HEK293 (cell line): ENCODE measurements at regions not wholly inside any gene's neighbourhood (a gene's known extent, or its start where the extent isn't known, plus 50 kb on each side); places are given as distances from the start of the nearest gene placed in this dataset.

Source experiments
- CTCF ChIA-PET: fragments of 350-600 bp; formaldehyde crosslinking; extraction: SDS; loops from one replicate; lab custom pipeline; 2021; ENCODE audit warnings: antibody characterized with exemption; lab: Yijun Ruan, JAX
- POLR2A ChIA-PET: fragments of 300-600 bp; formaldehyde crosslinking; extraction: SDS; loops from one replicate; lab custom pipeline; 2020; ENCODE audit warnings: antibody characterized with exemption, inconsistent platforms; lab: Yijun Ruan, JAX
- H3K27ac ChIP-seq: fragments of 200-500 bp; sonication (Bioruptor generic); 2 replicates; pipeline ENCODE4 v1.5.1; 2014; ENCODE audit warnings: low read depth, low read length, control low read depth, inconsistent platforms; ENCODE audit errors: extremely low read depth
- H3K36me3 ChIP-seq, 2 experiments: fragments of 200-500 bp in 1 of 2; sonication (Bioruptor generic) in 1 of 2; 1 replicate in 1 of 2; 2 replicates in 1 of 2; pipeline ENCODE4 v1.5.1; 2014 to 2017; ENCODE audit warnings: inconsistent platforms in 2 of 2, low read length in 2 of 2; ENCODE audit not compliant: control insufficient read depth in 2 of 2, insufficient read depth in 1 of 2
- H3K4me1 ChIP-seq: fragments of 200-500 bp; sonication (Bioruptor generic); 2 replicates; pipeline ENCODE4 v1.5.1; 2014; ENCODE audit warnings: mild to moderate bottlenecking, low read length, inconsistent platforms; ENCODE audit not compliant: control insufficient read depth, insufficient read depth
- H3K4me3 ChIP-seq: 2 replicates; pipeline ENCODE4 v1.5.1; 2011; ENCODE audit warnings: low read depth, mild to moderate bottlenecking, control low read depth, low read length, moderate library complexity
- H3K9me3 ChIP-seq: fragments of 200-500 bp; sonication (Bioruptor generic); 2 replicates; pipeline ENCODE4 v1.5.1; 2014; ENCODE audit warnings: low read depth, low read length, inconsistent platforms; ENCODE audit not compliant: control insufficient read depth, insufficient read depth
- FEZF1 ChIP-seq: fragments of 450-650 bp; formaldehyde crosslinking; IDR thresholded peaks from 2 replicates; pipeline ENCODE4 v1.5.1; 2016; ENCODE audit warnings: missing biosample characterization, missing genetic modification characterization
- GFI1B ChIP-seq: fragments of 450-650 bp; formaldehyde crosslinking; IDR thresholded peaks from 2 replicates; pipeline ENCODE4 v1.5.1; 2016; ENCODE audit warnings: missing biosample characterization, missing genetic modification characterization
- GLI2 ChIP-seq: fragments of 450-650 bp; formaldehyde crosslinking; IDR thresholded peaks from 2 replicates; pipeline ENCODE4; 2017; ENCODE audit warnings: missing biosample characterization, missing genetic modification characterization, low read depth, borderline replicate concordance
- RBAK ChIP-seq: fragments of 450-650 bp; formaldehyde crosslinking; IDR thresholded peaks from 2 replicates; pipeline ENCODE4 v1.5.1; 2016; ENCODE audit warnings: missing biosample characterization, missing genetic modification characterization
- REPIN1 ChIP-seq: fragments of 450-650 bp; formaldehyde crosslinking; IDR thresholded peaks from 2 replicates; pipeline ENCODE4 v1.5.1; 2017; ENCODE audit warnings: missing biosample characterization, missing genetic modification characterization, low read depth
- TCF7L2 ChIP-seq: IDR thresholded peaks from 2 replicates; pipeline ENCODE4 v1.6.1; 2011; ENCODE audit warnings: low read depth, mild to moderate bottlenecking, inconsistent platforms, low read length, moderate library complexity, borderline replicate concordance
- TRIM28 ChIP-seq: IDR thresholded peaks from 2 replicates; pipeline ENCODE4 v1.6.1; 2011; ENCODE audit warnings: low read length, control low read depth, borderline replicate concordance
- WT1 ChIP-seq: fragments of 450-650 bp; formaldehyde crosslinking; IDR thresholded peaks from 2 replicates; pipeline ENCODE4 v1.5.1; 2016; ENCODE audit warnings: missing biosample characterization, missing genetic modification characterization
- ZBTB21 ChIP-seq: fragments of 450-650 bp; formaldehyde crosslinking; IDR thresholded peaks from 2 replicates; pipeline ENCODE4 v1.5.1; 2017; ENCODE audit warnings: missing biosample characterization, missing genetic modification characterization
- ZNF121 ChIP-seq: fragments of 450-650 bp; formaldehyde crosslinking; IDR thresholded peaks from 2 replicates; pipeline ENCODE4 v1.5.1; 2016; ENCODE audit warnings: missing biosample characterization, missing genetic modification characterization
- ZNF19 ChIP-seq: fragments of 450-650 bp; formaldehyde crosslinking; IDR thresholded peaks from 2 replicates; pipeline ENCODE4; 2016; ENCODE audit warnings: missing biosample characterization, missing genetic modification characterization, low read depth
- ZNF248 ChIP-seq: fragments of 450-650 bp; formaldehyde crosslinking; IDR thresholded peaks from 2 replicates; pipeline ENCODE4 v1.5.1; 2017; ENCODE audit warnings: missing biosample characterization, missing genetic modification characterization
- ZNF292 ChIP-seq: fragments of 450-650 bp; formaldehyde crosslinking; IDR thresholded peaks from 2 replicates; pipeline ENCODE4 v1.5.1; 2016; ENCODE audit warnings: low read depth, missing biosample characterization, missing genetic modification characterization, borderline replicate concordance
- ZNF311 ChIP-seq: fragments of 450-650 bp; formaldehyde crosslinking; IDR thresholded peaks from 2 replicates; pipeline ENCODE4 v1.5.1; 2017; ENCODE audit warnings: missing biosample characterization, missing genetic modification characterization, borderline replicate concordance
- ZNF335 ChIP-seq: fragments of 450-650 bp; formaldehyde crosslinking; conservative IDR thresholded peaks from 2 replicates; pipeline ENCODE4 v1.5.1; 2016; ENCODE audit warnings: missing biosample characterization, missing genetic modification characterization
- ZNF350 ChIP-seq: fragments of 450-650 bp; formaldehyde crosslinking; IDR thresholded peaks from 2 replicates; pipeline ENCODE4 v1.5.0; 2017; ENCODE audit warnings: missing biosample characterization, mild to moderate bottlenecking, missing genetic modification characterization
- ZNF37A ChIP-seq: fragments of 450-650 bp; IDR thresholded peaks from 2 replicates; pipeline ENCODE4 v1.5.1; 2018; ENCODE audit warnings: missing biosample characterization, missing genetic modification characterization
- ZNF585B ChIP-seq: fragments of 450-650 bp; formaldehyde crosslinking; IDR thresholded peaks from 2 replicates; pipeline ENCODE4 v1.5.1; 2016; ENCODE audit warnings: missing biosample characterization, missing genetic modification characterization
- ZNF610 ChIP-seq: fragments of 450-650 bp; formaldehyde crosslinking; IDR thresholded peaks from 2 replicates; pipeline ENCODE4 v1.5.1; 2016; ENCODE audit warnings: missing biosample characterization, missing genetic modification characterization, borderline replicate concordance
- ZNF626 ChIP-seq: fragments of 450-650 bp; sonication (Bioruptor Pico); formaldehyde crosslinking; IDR thresholded peaks from 2 replicates; pipeline ENCODE4 v1.5.1; 2018; ENCODE audit warnings: missing biosample characterization, missing genetic modification characterization, inconsistent platforms
- ZNF660 ChIP-seq: fragments of 450-650 bp; IDR thresholded peaks from 2 replicates; pipeline ENCODE4 v1.5.1; 2018; ENCODE audit warnings: missing biosample characterization, mild to moderate bottlenecking, missing genetic modification characterization
- ZNF785 ChIP-seq: fragments of 450-650 bp; formaldehyde crosslinking; IDR thresholded peaks from 2 replicates; pipeline ENCODE4 v1.5.1; 2016; ENCODE audit warnings: missing biosample characterization, missing genetic modification characterization
- ZNF830 ChIP-seq: fragments of 450-650 bp; IDR thresholded peaks from 2 replicates; pipeline ENCODE4 v1.5.0; 2018; ENCODE audit warnings: missing biosample characterization, missing genetic modification characterization, low read depth, mild to moderate bottlenecking, moderate library complexity
- ZNF843 ChIP-seq: fragments of 450-650 bp; formaldehyde crosslinking; IDR thresholded peaks from 2 replicates; pipeline ENCODE4 v1.5.1; 2016; ENCODE audit warnings: missing biosample characterization, missing genetic modification characterization
- TF ChIP-seq, protein P1 (sequence below): fragments of 450-650 bp; formaldehyde crosslinking; IDR thresholded peaks from 2 replicates; pipeline ENCODE4 v1.5.1; 2016; ENCODE audit warnings: missing biosample characterization, missing genetic modification characterization, borderline replicate concordance
- TF ChIP-seq, protein P2 (sequence below): fragments of 450-650 bp; formaldehyde crosslinking; IDR thresholded peaks from 2 replicates; pipeline ENCODE4 v1.5.1; 2016; ENCODE audit warnings: missing biosample characterization, missing genetic modification characterization
- TF ChIP-seq, protein P3 (sequence below): fragments of 450-650 bp; formaldehyde crosslinking; IDR thresholded peaks from 2 replicates; pipeline ENCODE4 v1.5.1; 2016; ENCODE audit warnings: missing biosample characterization, missing genetic modification characterization, low read depth
- TF ChIP-seq, protein P4 (sequence below): fragments of 450-650 bp; formaldehyde crosslinking; IDR thresholded peaks from 2 replicates; pipeline ENCODE4 v1.5.1; 2017; ENCODE audit warnings: missing biosample characterization, missing genetic modification characterization

DNA sequence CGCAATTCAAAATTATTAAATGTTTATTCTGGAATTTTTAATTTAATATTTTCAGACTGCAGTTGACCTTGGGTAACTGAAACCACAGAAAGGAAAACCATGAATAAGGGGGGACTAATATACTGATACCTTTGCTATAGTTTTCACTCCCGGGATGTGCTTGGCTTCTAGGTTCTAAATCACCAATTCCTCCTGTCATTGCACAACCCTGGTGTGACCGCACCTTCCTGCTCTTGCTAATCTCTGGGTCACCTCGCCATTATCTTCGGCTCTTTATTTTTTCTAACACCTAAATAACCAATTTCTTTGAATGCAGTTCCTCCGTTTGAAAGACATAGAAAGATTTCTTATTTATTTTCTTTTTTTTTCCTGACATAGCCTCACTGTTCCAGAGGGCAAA is 634.5 kb upstream of the GOT2 start:
- Histone ChIP-seq H3K36me3 (no peaks in the 10 kb centered on the region), H3K4me3 (no peak overlapping the region), H3K4me1 (no peaks in the 10 kb centered on the region), H3K9me3 (no peaks in the 10 kb centered on the region), H3K27ac (no peak overlapping the region)
- ChIA-PET CTCF (no interaction called here), POLR2A (no interaction called here)
- no peak for TF ChIP-seq FEZF1 (tag by site-specific recombination)
- TF ChIP-seq, protein P1, sequence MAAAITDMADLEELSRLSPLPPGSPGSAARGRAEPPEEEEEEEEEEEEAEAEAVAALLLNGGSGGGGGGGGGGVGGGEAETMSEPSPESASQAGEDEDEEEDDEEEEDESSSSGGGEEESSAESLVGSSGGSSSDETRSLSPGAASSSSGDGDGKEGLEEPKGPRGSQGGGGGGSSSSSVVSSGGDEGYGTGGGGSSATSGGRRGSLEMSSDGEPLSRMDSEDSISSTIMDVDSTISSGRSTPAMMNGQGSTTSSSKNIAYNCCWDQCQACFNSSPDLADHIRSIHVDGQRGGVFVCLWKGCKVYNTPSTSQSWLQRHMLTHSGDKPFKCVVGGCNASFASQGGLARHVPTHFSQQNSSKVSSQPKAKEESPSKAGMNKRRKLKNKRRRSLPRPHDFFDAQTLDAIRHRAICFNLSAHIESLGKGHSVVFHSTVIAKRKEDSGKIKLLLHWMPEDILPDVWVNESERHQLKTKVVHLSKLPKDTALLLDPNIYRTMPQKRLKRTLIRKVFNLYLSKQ (tag by site-specific recombination): no peak
- no peak for TF ChIP-seq ZNF121 (tag by site-specific recombination)
- no peak for TF ChIP-seq TCF7L2
- no peak for TF ChIP-seq ZNF335 (tag by site-specific recombination)
- no peak for TF ChIP-seq ZNF37A (tag by site-specific recombination)
- TF ChIP-seq ZNF585B (tag by site-specific recombination): no peak
- no peak for TF ChIP-seq ZNF311
- no peak for TF ChIP-seq ZNF785 (tag by site-specific recombination)
- no peak for TF ChIP-seq ZNF248 (tag by site-specific recombination)
- TF ChIP-seq ZNF350: no peak
- TF ChIP-seq ZNF19 (tag by site-specific recombination): no peak
- no peak for TF ChIP-seq ZNF610 (tag by site-specific recombination)
- no peak for TF ChIP-seq TRIM28
- TF ChIP-seq RBAK: no peak
- no peak for TF ChIP-seq ZNF626
- no peak for TF ChIP-seq ZNF660 (tag by site-specific recombination)
- no peak for TF ChIP-seq GLI2 (tag by site-specific recombination)
- TF ChIP-seq ZNF843 (tag by site-specific recombination): no peak
- TF ChIP-seq, protein P2, sequence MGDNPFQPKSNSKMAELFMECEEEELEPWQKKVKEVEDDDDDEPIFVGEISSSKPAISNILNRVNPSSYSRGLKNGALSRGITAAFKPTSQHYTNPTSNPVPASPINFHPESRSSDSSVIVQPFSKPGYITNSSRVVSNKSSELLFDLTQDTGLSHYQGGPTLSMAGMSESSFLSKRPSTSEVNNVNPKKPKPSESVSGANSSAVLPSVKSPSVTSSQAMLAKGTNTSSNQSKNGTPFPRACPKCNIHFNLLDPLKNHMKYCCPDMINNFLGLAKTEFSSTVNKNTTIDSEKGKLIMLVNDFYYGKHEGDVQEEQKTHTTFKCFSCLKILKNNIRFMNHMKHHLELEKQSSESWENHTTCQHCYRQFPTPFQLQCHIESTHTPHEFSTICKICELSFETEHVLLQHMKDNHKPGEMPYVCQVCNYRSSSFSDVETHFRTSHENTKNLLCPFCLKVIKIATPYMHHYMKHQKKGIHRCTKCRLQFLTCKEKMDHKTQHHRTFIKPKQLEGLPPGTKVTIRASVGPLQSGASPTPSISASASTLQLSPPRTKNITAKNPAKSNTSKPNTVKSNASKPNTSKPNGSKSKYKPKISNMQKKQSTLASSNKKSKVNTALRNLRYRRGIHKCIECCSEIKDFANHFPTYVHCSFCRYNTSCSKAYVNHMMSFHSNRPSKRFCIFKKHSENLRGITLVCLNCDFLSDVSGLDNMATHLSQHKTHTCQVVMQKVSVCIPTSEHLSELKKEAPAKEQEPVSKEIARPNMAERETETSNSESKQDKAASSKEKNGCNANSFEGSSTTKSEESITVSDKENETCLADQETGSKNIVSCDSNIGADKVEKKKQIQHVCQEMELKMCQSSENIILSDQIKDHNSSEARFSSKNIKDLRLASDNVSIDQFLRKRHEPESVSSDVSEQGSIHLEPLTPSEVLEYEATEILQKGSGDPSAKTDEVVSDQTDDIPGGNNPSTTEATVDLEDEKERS (tag by site-specific recombination): no peak

DNA sequence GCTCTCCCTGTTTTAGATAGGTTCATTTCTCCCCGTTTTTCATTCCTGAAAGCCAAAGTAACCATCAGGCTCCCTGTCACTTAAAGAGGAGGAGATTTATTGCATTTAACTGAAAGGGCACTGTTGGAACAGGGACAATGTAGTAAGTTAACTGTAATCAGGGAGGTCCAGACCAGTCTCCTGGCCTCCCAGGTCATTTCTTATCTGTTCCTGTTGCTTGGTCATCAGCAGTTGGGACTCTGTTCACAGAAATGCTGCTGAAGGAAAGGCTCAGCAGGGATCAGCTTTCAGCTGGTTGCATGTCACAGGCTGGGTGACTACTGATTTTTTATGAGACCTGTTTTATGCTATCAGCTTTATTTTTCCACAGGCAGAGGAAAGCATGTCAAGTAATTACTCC is 622.6 kb upstream of the GOT2 start:
- Histone ChIP-seq H3K9me3 (no peaks in the 10 kb centered on the region), H3K4me3 (no peak overlapping the region), H3K36me3 (no peaks in the 10 kb centered on the region), H3K4me1 (no peaks in the 10 kb centered on the region), H3K27ac (no peak overlapping the region)
- TF ChIP-seq ZNF830 (tag by site-specific recombination): no peak
- no peak for TF ChIP-seq GFI1B (tag by site-specific recombination)
- TF ChIP-seq ZBTB21 (tag by site-specific recombination): no peak
- TF ChIP-seq, protein P3, sequence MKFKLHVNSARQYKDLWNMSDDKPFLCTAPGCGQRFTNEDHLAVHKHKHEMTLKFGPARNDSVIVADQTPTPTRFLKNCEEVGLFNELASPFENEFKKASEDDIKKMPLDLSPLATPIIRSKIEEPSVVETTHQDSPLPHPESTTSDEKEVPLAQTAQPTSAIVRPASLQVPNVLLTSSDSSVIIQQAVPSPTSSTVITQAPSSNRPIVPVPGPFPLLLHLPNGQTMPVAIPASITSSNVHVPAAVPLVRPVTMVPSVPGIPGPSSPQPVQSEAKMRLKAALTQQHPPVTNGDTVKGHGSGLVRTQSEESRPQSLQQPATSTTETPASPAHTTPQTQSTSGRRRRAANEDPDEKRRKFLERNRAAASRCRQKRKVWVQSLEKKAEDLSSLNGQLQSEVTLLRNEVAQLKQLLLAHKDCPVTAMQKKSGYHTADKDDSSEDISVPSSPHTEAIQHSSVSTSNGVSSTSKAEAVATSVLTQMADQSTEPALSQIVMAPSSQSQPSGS (tag by site-specific recombination): no peak
- TF ChIP-seq WT1: no peak
- no peak for TF ChIP-seq REPIN1
- TF ChIP-seq, protein P4, sequence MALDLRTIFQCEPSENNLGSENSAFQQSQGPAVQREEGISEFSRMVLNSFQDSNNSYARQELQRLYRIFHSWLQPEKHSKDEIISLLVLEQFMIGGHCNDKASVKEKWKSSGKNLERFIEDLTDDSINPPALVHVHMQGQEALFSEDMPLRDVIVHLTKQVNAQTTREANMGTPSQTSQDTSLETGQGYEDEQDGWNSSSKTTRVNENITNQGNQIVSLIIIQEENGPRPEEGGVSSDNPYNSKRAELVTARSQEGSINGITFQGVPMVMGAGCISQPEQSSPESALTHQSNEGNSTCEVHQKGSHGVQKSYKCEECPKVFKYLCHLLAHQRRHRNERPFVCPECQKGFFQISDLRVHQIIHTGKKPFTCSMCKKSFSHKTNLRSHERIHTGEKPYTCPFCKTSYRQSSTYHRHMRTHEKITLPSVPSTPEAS (tag by site-specific recombination): no peak
- no peak for TF ChIP-seq ZNF292 (tag by site-specific recombination)
- POLR2A ChIA-PET: no interaction called here
- CTCF ChIA-PET: no interaction called here
